SK-N-SH (cell line): ENCODE measurements at regions not wholly inside any gene's neighbourhood (a gene's known extent, or its start where the extent isn't known, plus 50 kb on each side); places are given as distances from the start of the nearest gene placed in this dataset.

Experiments
- CTCF ChIA-PET: fragments of 300-600, 350-600 bp; formaldehyde crosslinking; extraction: SDS; loops from one replicate; lab custom pipeline; 2021; lab: Yijun Ruan, JAX
- POLR2A ChIA-PET: fragments of 350-600 bp; sonication (Branson Sonifier 250); formaldehyde crosslinking; extraction: SDS; loops from one replicate; lab custom pipeline; 2020; ENCODE audit warnings: antibody characterized with exemption, inconsistent platforms; lab: Yijun Ruan, JAX
- DNase-seq: peaks from one replicate; pipeline ENCODE4 v3.0.0; 2012
- H2AFZ ChIP-seq: fragments of 200-600 bp; sonication (generic); 2 replicates; pipeline ENCODE4 v1.8.1; 2016; ENCODE audit warnings: antibody characterized with exemption, mild to moderate bottlenecking, low read depth
- H3F3A ChIP-seq: fragments of 200-600 bp; sonication (generic); replicated peaks from 2 replicates; pipeline ENCODE3; 2016; ENCODE audit warnings: antibody characterized with exemption, mild to moderate bottlenecking; ENCODE audit not compliant: insufficient read depth
- H3K27ac ChIP-seq, 2 experiments: fragments of 200-500 bp in 1 of 2; fragments of 200-600 bp in 1 of 2; sonication (Bioruptor generic) in 1 of 2; sonication (generic), shearing (Covaris generic) in 1 of 2; 2 replicates each; pipeline versions ENCODE4 v1.5.1 to v1.6.1; 2014 to 2016; ENCODE audit warnings: low read depth in 2 of 2, inconsistent platforms in 1 of 2, low read length in 1 of 2, mild to moderate bottlenecking in 1 of 2, mixed read lengths in 1 of 2
- H3K27me3 ChIP-seq: fragments of 200-600 bp; sonication (generic), shearing (Covaris generic); 2 replicates; pipeline ENCODE4 v1.6.1; 2016; ENCODE audit warnings: mixed run types; ENCODE audit not compliant: insufficient read depth
- H3K36me3 ChIP-seq, 2 experiments: fragments of 200-500 bp in 1 of 2; fragments of 200-600 bp in 1 of 2; sonication (Bioruptor generic) in 1 of 2; sonication (generic) in 1 of 2; replicated peaks in 1 of 2; 2 replicates each; pipeline versions ENCODE3 to v1.5.1; 2014 to 2016; ENCODE audit warnings: low read length in 1 of 2, mild to moderate bottlenecking in 1 of 2; ENCODE audit not compliant: insufficient read depth in 2 of 2, control insufficient read depth in 1 of 2
- H3K4me1 ChIP-seq, 2 experiments: fragments of 200-500 bp in 1 of 2; fragments of 200-600 bp in 1 of 2; sonication (Bioruptor generic) in 1 of 2; sonication (generic), shearing (Covaris generic) in 1 of 2; 2 replicates each; pipeline versions ENCODE4 v1.5.1 to v1.6.1; 2014 to 2016; ENCODE audit warnings: low read depth in 1 of 2, low read length in 1 of 2, mixed run types in 1 of 2; ENCODE audit not compliant: insufficient read depth in 2 of 2, control insufficient read depth in 1 of 2
- H3K4me2 ChIP-seq: fragments of 200-600 bp; sonication (generic), shearing (Covaris generic); 2 replicates; pipeline ENCODE4 v1.6.1; 2017; ENCODE audit warnings: mixed run types
- H3K4me3 ChIP-seq, 2 experiments: fragments of 200-500 bp in 1 of 2; fragments of 200-600 bp in 1 of 2; sonication (Bioruptor generic) in 1 of 2; sonication (generic), shearing (Covaris generic) in 1 of 2; 2 replicates each; pipeline versions ENCODE4 v1.5.1 to v1.8.1; 2014 to 2016; ENCODE audit warnings: low read depth in 2 of 2, inconsistent platforms in 1 of 2, low read length in 1 of 2, mild to moderate bottlenecking in 1 of 2, mixed read lengths in 1 of 2, moderate library complexity in 1 of 2
- H3K79me2 ChIP-seq: fragments of 200-600 bp; sonication (generic); 2 replicates; pipeline ENCODE4 v1.8.1; 2017; ENCODE audit warnings: mild to moderate bottlenecking; ENCODE audit not compliant: insufficient read depth
- H3K9ac ChIP-seq: fragments of 200-600 bp; sonication (generic); 2 replicates; pipeline ENCODE4 v1.6.1; 2017; ENCODE audit warnings: mixed run types
- H3K9me2 ChIP-seq: fragments of 200-600 bp; sonication (generic); 2 replicates; pipeline ENCODE4 v1.6.1; 2017; ENCODE audit warnings: mixed run types
- H3K9me3 ChIP-seq: fragments of 200-600 bp; sonication (generic); 2 replicates; pipeline ENCODE4 v1.6.1; 2017; ENCODE audit warnings: mixed run types, mild to moderate bottlenecking, moderate library complexity
- H4K20me1 ChIP-seq: fragments of 200-600 bp; sonication (generic); 2 replicates; pipeline ENCODE4 v1.6.1; 2017; ENCODE audit warnings: mild to moderate bottlenecking, mixed run types; ENCODE audit not compliant: insufficient read depth
- CTCF ChIP-seq: fragments of 200-600 bp; sonication (generic); IDR thresholded peaks from 2 replicates; pipeline ENCODE4 v1.6.1; 2017; ENCODE audit warnings: antibody characterized with exemption, mild to moderate bottlenecking, moderate library complexity
- FOSL2 ChIP-seq: IDR thresholded peaks from 2 replicates; pipeline ENCODE4 v1.4.0; 2012; ENCODE audit warnings: low read depth, mild to moderate bottlenecking, moderate library complexity, borderline replicate concordance
- FOXM1 ChIP-seq: IDR thresholded peaks from 2 replicates; pipeline ENCODE4 v1.4.0; 2012; ENCODE audit warnings: low read depth, mild to moderate bottlenecking
- GABPA ChIP-seq: IDR thresholded peaks from 2 replicates; pipeline ENCODE4 v1.4.0; 2012; ENCODE audit warnings: low read depth, mild to moderate bottlenecking
- GATA2 ChIP-seq: sonication (generic); formaldehyde crosslinking; IDR thresholded peaks from 2 replicates; pipeline ENCODE4 v1.5.0; 2020; ENCODE audit warnings: mild to moderate bottlenecking, missing genetic modification reagents
- IRF3 ChIP-seq: fragments of 150-350 bp; IDR thresholded peaks from 2 replicates; pipeline ENCODE4 v1.6.1; 2016; ENCODE audit warnings: mild to moderate bottlenecking, low read depth, low read length
- JUND ChIP-seq: IDR thresholded peaks from 2 replicates; pipeline ENCODE4 v1.4.0; 2012
- MEF2A ChIP-seq: IDR thresholded peaks from 2 replicates; pipeline ENCODE4 v1.4.0; 2012; ENCODE audit warnings: low read depth, borderline replicate concordance
- MXI1 ChIP-seq: IDR thresholded peaks from 2 replicates; pipeline ENCODE4 v1.6.1; 2012; ENCODE audit warnings: mild to moderate bottlenecking, low read depth, low read length, improper control_type of control experiment
- NRF1 ChIP-seq: IDR thresholded peaks from 2 replicates; pipeline ENCODE4 v1.6.1; 2012; ENCODE audit warnings: low read depth, mild to moderate bottlenecking, low read length
- PBX3 ChIP-seq: IDR thresholded peaks from 2 replicates; pipeline ENCODE4; 2012
- POLR2AphosphoS5 ChIP-seq: IDR thresholded peaks from 2 replicates; pipeline ENCODE4 v1.6.1; 2012; ENCODE audit warnings: low read depth, low read length
- RCOR1 ChIP-seq: fragments of 150-350 bp; IDR thresholded peaks from 2 replicates; pipeline ENCODE4 v1.6.1; 2017; ENCODE audit warnings: antibody characterized with exemption, low read length
- SIN3A ChIP-seq: IDR thresholded peaks from 2 replicates; pipeline ENCODE4 v1.6.1; 2012; ENCODE audit warnings: low read depth, mild to moderate bottlenecking, low read length, moderate library complexity, borderline replicate concordance
- SMC3 ChIP-seq: IDR thresholded peaks from 2 replicates; pipeline ENCODE4 v1.6.1; 2012; ENCODE audit warnings: low read depth, low read length, improper control_type of control experiment
- TAF1 ChIP-seq: IDR thresholded peaks from 2 replicates; pipeline ENCODE4 v1.6.1; 2012; ENCODE audit warnings: low read depth, mild to moderate bottlenecking, low read length, moderate library complexity, borderline replicate concordance
- TEAD4 ChIP-seq: IDR thresholded peaks from 2 replicates; pipeline ENCODE4 v1.4.0; 2012; ENCODE audit warnings: mild to moderate bottlenecking, borderline replicate concordance; ENCODE audit not compliant: insufficient read depth
- USF1 ChIP-seq: IDR thresholded peaks from 2 replicates; pipeline ENCODE4 v1.4.0; 2012; ENCODE audit warnings: low read depth, borderline replicate concordance
- ZBTB33 ChIP-seq: IDR thresholded peaks from 2 replicates; pipeline ENCODE4 v1.4.0; 2012; ENCODE audit warnings: low read depth, borderline replicate concordance
- WGBS: methylation state at CpG from one replicate; pipeline ENCODE4 v1.1.6; 2017; ENCODE audit warnings: low lambda C conversion rate; 5-methylcytosine and 5-hydroxymethylcytosine counted together

GRCh38 chr7:155867734-155868400, 55.6 kb upstream of the SHH start:
- 14% methylated on average over 6 of the region's 6 CpGs for WGBS
- CTCF ChIA-PET, result interaction anchor here (1.1 kb wide), 1 partner anchor 14 kb away, joined by 3 read pairs; no protein-coding TSS in a partner anchor
- no peak for DNase-seq

GRCh38 chr7:155867280-155867679, 55.0 kb upstream of the SHH start:
- CTCF ChIA-PET, result interaction anchor here (1.1 kb wide), 1 partner anchor 13 kb away, joined by 3 read pairs; no protein-coding TSS in a partner anchor
- no peaks in the 10 kb centered on the region for H3K79me2 ChIP-seq
- WGBS, result 6% methylated on average over 3 of the region's 3 CpGs
- TF ChIP-seq PBX3 (no peak), TAF1 (no peak), JUND (no peak), POLR2AphosphoS5 (no peak), MEF2A (no peak), GATA2 (CRISPR knock-in tag) (no peak), ZBTB33 (no peak), SMC3 (no peak), SIN3A (no peak), IRF3 (no peak), NRF1 (no peak), CTCF (no peak)

More at GRCh38 chr7:155867734-155868400, 55.6 kb upstream of the SHH start:
- POLR2A ChIA-PET, result no interaction called here
- H3K9me3 ChIP-seq, result no peaks in the 10 kb centered on the region
- H3K27ac ChIP-seq, result no peak overlapping the region
- H3K79me2 ChIP-seq, result no peaks in the 10 kb centered on the region
- H2AFZ ChIP-seq, result no peak overlapping the region
- no peak overlapping the region for H3K9ac ChIP-seq
- no peaks in the 10 kb centered on the region for H3K36me3 ChIP-seq
- H3K9me2 ChIP-seq, result no peaks in the 10 kb centered on the region
- no peaks in the 10 kb centered on the region for H4K20me1 ChIP-seq
- H3K4me1 ChIP-seq, result no peaks in the 10 kb centered on the region
- no peak overlapping the region for H3K4me3 ChIP-seq
- H3K27me3 ChIP-seq, result peaks cover 96% of the 10 kb centered on the region
- H3F3A ChIP-seq, result no peaks in the 10 kb centered on the region
- TF ChIP-seq USF1 (no peak), GABPA (no peak), IRF3 (no peak), FOSL2 (no peak), GATA2 (CRISPR knock-in tag) (no peak), MXI1 (no peak), TEAD4 (no peak), FOXM1 (no peak), RCOR1 (no peak)
- H3K4me2 ChIP-seq, result no peak overlapping the region

More at GRCh38 chr7:155867280-155867679, 55.0 kb upstream of the SHH start:
- DNase-seq, result no peak
- no peaks in the 10 kb centered on the region for H3K9me3 ChIP-seq
- no peaks in the 10 kb centered on the region for H3F3A ChIP-seq
- no peak overlapping the region for H3K9ac ChIP-seq
- H3K27ac ChIP-seq, result no peak overlapping the region
- no peaks in the 10 kb centered on the region; a peak in 1 of 4 replicates for H3K4me1 ChIP-seq
- H3K4me3 ChIP-seq, result no peak overlapping the region
- H3K9me2 ChIP-seq, result no peaks in the 10 kb centered on the region
- no peaks in the 10 kb centered on the region for H3K36me3 ChIP-seq
- peaks cover 96% of the 10 kb centered on the region for H3K27me3 ChIP-seq
- H3K4me2 ChIP-seq, result no peak overlapping the region
- H4K20me1 ChIP-seq, result no peaks in the 10 kb centered on the region
- no peak overlapping the region for H2AFZ ChIP-seq
- POLR2A ChIA-PET, result no interaction called here
